HK-2 (cell line): ENCODE measurements at regions not wholly inside any gene's neighbourhood (a gene's known extent, or its start where the extent isn't known, plus 50 kb on each side); places are given as distances from the start of the nearest gene placed in this dataset.

Experiments used
- DNase-seq: peaks from one replicate; pipeline ENCODE4 v3.0.0-alpha.2; 2018; ENCODE audit not compliant: unreplicated experiment

- DNase-seq = no peak
These were observed 231.7 kb upstream of the CDH12 start for GRCh38 chr5:23084815-23085214.

- no peak for DNase-seq
These were observed 219.0 kb upstream of the CDH12 start for GRCh38 chr5:23072179-23072578.

GRCh38 chr5:23071682-23072081 is 218.5 kb upstream of the CDH12 start:
- no peak for DNase-seq

- no peak for DNase-seq
These were observed 211.6 kb upstream of the CDH12 start for GRCh38 chr5:23064710-23065109.

- DNase-seq = no peak
These were observed 200.7 kb upstream of the CDH12 start for GRCh38 chr5:23053846-23054245.

- no peak for DNase-seq
These were observed 189.1 kb upstream of the CDH12 start for GRCh38 chr5:23042226-23042625.

DNA sequence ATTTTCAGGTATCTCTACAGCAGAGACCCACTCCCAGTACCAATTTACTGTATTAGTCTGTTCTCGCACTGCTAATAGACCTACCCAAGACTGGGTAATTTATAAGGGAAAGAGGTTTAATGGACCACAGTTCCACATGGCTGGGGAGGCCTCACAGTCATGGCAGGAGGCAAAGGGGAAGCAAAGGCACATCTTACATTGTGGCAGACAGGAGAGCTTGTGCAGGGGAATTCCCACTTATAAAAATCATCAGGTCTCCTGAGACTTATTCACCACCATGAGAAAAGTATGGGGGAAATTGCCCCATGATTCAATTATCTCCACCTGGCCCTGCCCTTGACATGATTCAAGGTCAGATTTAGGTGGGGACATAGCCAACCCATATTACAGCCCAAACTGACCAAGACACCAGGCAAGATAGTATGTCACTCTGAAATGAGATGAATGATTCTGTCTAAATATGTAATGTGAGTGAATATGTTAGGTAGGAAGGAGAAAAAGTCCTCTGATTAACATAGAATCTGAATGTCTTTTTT is 182.5 kb upstream of the CDH12 start:
- DNase-seq = no peak

DNA sequence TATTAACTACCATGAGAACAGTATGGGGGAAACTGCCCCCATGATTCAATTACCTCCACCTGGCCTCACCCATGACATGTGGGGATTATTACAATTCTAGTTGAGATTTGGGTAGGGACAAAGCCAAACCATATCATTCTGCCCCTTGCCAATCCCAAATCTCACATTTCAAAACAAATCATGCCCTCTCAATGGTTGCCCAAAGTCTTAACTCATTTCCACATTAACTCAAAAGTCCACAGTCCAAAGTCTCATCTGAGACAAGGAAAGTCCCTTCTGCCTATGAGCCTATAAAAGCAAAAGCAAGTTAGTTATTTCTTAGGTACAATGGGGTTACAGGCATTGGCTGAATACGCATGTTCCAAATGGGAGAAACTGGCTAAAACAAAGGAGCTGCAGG is 180.7 kb upstream of the CDH12 start:
- DNase-seq = no peak

GRCh38 chr5:23029290-23029689 is 176.1 kb upstream of the CDH12 start:
- DNase-seq = no peak

- DNase-seq = no peak
These were observed 175.4 kb upstream of the CDH12 start for GRCh38 chr5:23028445-23029021.

DNA sequence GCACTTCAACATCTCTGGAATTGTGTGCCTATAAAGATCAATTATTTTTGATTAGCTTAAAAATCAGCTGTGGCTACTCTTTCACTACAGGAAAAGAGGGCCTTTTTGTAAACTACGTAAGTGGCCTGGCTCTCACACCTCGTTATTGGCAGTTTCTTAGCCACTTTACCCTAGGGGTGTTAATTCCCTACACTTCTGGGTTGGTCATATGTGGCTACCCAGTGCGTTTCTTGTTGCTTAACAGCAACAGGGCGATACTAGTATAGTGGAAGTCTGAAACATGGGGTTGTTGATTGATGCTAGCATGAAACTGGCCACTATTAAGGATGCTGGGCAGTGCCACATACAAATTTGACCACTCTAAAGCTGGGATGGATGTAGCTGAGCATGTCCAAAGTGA is 174.7 kb upstream of the CDH12 start:
- DNase-seq = no peak

- no peak for DNase-seq
These were observed 174.2 kb upstream of the CDH12 start for GRCh38 chr5:23027331-23027730.

- no peak for DNase-seq
These were observed 173.4 kb upstream of the CDH12 start for GRCh38 chr5:23026252-23027170.

DNA sequence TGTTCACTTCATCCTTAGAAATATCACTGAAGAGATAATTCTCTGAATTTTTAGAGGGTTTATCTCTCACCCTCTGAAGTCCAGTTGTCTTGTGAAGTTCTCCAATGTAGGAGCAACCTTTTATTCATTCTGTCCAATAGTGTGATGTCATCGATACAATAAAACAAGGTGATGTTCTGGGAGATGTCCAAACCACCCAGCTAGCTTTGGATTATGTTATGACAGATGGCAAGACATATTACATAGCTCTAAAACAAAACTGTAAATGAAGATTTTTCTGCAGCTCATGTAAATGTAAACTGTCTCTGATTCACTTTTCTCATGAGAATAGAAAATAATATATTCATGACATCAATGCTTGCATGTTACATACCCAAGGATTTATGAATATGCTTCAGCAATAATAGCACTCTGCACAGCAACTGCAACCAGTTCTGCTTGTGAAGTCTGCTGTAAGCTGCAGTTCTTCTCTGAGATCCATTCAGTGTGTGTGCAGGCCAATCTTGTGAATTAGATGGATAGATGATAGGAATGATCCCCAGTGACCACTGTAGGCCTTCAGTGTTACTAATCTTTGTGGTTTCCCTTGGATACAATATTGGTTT is 172.6 kb upstream of the CDH12 start:
- no peak for DNase-seq

GRCh38 chr5:23024470-23024869 is 171.3 kb upstream of the CDH12 start:
- DNase-seq = no peak

DNA sequence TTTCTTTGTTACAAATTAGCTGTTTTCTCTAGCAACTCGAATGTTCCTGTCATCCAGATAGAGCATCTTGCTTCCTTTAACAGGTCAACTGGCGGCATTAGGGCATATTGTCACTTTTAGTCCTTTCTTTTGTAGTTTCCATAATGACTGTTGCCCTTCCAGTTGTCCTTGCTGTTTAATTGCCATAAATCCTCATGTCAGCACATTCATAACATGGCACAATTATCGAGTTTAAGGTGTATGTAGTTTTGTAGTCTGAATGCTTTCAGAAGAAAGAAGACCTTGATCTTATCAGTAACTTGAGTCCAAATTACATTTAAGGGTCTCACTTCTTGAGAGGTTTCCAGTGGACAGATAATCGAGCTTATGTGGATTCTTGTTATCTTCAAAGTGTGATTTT is 161.7 kb upstream of the CDH12 start:
- DNase-seq = no peak

GRCh38 chr5:23014266-23014665 is 161.1 kb upstream of the CDH12 start:
- no peak for DNase-seq

- DNase-seq = no peak
These were observed 160.4 kb upstream of the CDH12 start for GRCh38 chr5:23013395-23013998.

- no peak for DNase-seq
These were observed 159.7 kb upstream of the CDH12 start for GRCh38 chr5:23012842-23013241.

DNA sequence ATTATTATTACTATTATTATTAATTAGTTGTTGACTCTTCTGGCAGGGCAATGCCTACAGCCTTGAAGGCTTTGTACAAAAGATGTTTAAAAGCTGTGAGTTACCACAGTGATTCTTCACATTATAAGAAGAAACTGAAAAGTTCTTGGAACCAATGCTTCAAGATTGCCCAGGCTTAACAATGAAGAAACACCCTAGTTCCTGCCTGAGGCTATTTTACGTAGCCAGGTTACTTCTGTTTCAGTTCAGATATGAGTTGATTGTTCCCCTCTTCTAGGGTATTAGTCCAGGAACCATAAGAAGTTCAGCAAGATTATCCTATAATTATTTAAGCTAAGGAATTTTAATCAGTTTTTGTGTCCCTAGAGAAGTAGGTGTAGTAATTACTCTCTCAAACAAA is 154.6 kb upstream of the CDH12 start:
- no peak for DNase-seq

GRCh38 chr5:23007236-23007635 is 154.1 kb upstream of the CDH12 start:
- DNase-seq = no peak

DNA sequence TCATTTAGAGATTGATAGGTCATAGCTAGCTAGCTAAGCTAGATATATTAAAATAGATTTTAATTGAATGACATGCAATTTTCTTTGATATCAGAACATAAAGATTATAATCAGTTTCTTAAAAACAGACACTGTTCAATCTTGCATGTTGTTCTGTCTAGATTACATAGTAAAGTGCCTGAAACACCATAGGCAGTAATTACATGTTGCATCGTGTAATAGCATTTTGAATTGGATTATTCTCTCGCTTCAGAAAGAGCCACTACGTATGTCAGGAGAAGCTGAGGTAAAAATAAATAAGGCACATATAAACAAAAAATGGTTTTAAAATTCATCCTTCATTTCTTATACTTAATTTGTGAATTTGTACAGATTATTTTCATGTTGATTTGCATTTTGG is 148.0 kb upstream of the CDH12 start:
- DNase-seq = no peak
